GM23338 (cell line): ENCODE measurements at regions not wholly inside any gene's neighbourhood (a gene's known extent, or its start where the extent isn't known, plus 50 kb on each side); places are given as distances from the start of the nearest gene placed in this dataset.

Experiments
- CREB1 ChIP-seq: fragments of 250-450 bp; sonication (Bioruptor Pico); IDR thresholded peaks from 2 replicates; pipeline ENCODE4 v1.5.0; 2020; ENCODE audit warnings: low read depth, mild to moderate bottlenecking, moderate library complexity
- CTCF ChIP-seq, 2 experiments: fragments of 200-600 bp in 1 of 2; sonication (generic) in 1 of 2; conservative IDR thresholded peaks; 2 replicates each; pipeline versions ENCODE4 v1.5.1 to v1.6.1; 2016 to 2017; ENCODE audit warnings: antibody characterized with exemption in 2 of 2, low read depth in 2 of 2, mild to moderate bottlenecking in 2 of 2, moderate library complexity in 1 of 2
- EZH2 ChIP-seq: fragments of 200-600 bp; sonication (generic); IDR thresholded peaks from one replicate; pipeline ENCODE4 v1.8.0; 2017; ENCODE audit warnings: antibody characterized with exemption, mild to moderate bottlenecking, low read depth; ENCODE audit not compliant: unreplicated experiment
- EZH2phosphoT487 ChIP-seq: fragments of 200-600 bp; sonication (generic); IDR thresholded peaks from one replicate; pipeline ENCODE4 v1.8.1; 2018; ENCODE audit warnings: antibody characterized with exemption; ENCODE audit not compliant: unreplicated experiment
- JUNB ChIP-seq: IDR thresholded peaks from one replicate; pipeline ENCODE4 v1.6.1; 2016; ENCODE audit warnings: antibody characterized with exemption; ENCODE audit not compliant: unreplicated experiment
- POLR2AphosphoS5 ChIP-seq: IDR thresholded peaks from 2 replicates; pipeline ENCODE4 v1.6.1; 2016; ENCODE audit warnings: antibody characterized with exemption, low read depth
- STAT1 ChIP-seq: IDR thresholded peaks from one replicate; pipeline ENCODE4 v1.6.1; 2016; ENCODE audit warnings: antibody characterized with exemption; ENCODE audit not compliant: unreplicated experiment
- ZNF462 ChIP-seq: fragments of 250-450 bp; sonication (Bioruptor Pico); IDR thresholded peaks from 2 replicates; pipeline ENCODE4 v1.5.0; 2020; ENCODE audit warnings: mild to moderate bottlenecking, moderate library complexity
- TF ChIP-seq, protein P1 (sequence below): IDR thresholded peaks from one replicate; pipeline ENCODE4 v1.6.1; 2018; ENCODE audit warnings: antibody characterized with exemption; ENCODE audit not compliant: unreplicated experiment

- TF ChIP-seq, protein P1, sequence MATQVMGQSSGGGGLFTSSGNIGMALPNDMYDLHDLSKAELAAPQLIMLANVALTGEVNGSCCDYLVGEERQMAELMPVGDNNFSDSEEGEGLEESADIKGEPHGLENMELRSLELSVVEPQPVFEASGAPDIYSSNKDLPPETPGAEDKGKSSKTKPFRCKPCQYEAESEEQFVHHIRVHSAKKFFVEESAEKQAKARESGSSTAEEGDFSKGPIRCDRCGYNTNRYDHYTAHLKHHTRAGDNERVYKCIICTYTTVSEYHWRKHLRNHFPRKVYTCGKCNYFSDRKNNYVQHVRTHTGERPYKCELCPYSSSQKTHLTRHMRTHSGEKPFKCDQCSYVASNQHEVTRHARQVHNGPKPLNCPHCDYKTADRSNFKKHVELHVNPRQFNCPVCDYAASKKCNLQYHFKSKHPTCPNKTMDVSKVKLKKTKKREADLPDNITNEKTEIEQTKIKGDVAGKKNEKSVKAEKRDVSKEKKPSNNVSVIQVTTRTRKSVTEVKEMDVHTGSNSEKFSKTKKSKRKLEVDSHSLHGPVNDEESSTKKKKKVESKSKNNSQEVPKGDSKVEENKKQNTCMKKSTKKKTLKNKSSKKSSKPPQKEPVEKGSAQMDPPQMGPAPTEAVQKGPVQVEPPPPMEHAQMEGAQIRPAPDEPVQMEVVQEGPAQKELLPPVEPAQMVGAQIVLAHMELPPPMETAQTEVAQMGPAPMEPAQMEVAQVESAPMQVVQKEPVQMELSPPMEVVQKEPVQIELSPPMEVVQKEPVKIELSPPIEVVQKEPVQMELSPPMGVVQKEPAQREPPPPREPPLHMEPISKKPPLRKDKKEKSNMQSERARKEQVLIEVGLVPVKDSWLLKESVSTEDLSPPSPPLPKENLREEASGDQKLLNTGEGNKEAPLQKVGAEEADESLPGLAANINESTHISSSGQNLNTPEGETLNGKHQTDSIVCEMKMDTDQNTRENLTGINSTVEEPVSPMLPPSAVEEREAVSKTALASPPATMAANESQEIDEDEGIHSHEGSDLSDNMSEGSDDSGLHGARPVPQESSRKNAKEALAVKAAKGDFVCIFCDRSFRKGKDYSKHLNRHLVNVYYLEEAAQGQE: no peak
- TF ChIP-seq POLR2AphosphoS5 (no peak), JUNB (no peak), CTCF (conservative IDR thresholded peaks at IDR 0.05; ENCODE audit: low read depth in 2 of 2) (no peak), EZH2 (no peak), ZNF462 (CRISPR knock-in tag) (no peak), CREB1 (CRISPR knock-in tag) (no peak), STAT1 (no peak), EZH2phosphoT487 (no peak)
Measured at GRCh38 chr4:135840781-135841180, 1639.2 kb upstream of the PABPC4L start.
